T-helper 1 cell treated with Interleukin-12 subunit alpha and Interleukin-12 subunit beta and Interleukin-4 antibody, amounts not matched to agents 30 ng/mL and 1 ng/mL, for 36 hours (primary cell): ENCODE measurements at regions not wholly inside any gene's neighbourhood (a gene's known extent, or its start where the extent isn't known, plus 50 kb on each side); places are given as distances from the start of the nearest gene placed in this dataset.

Source experiments
- intact Hi-C: fragments of 100-400 bp; cut with micrococcal nuclease; formaldehyde crosslinking; loops from one replicate; pipeline ENCODE4 v1.15.1; 2024

- intact Hi-C loops = loop anchor here (1.0 kb wide), 2 partner anchors 24 to 290 kb away; no protein-coding TSS in a partner anchor
These were observed 143.6 kb downstream of the SLIT2 start for GRCh38 chr4:20395160-20395773.

DNA sequence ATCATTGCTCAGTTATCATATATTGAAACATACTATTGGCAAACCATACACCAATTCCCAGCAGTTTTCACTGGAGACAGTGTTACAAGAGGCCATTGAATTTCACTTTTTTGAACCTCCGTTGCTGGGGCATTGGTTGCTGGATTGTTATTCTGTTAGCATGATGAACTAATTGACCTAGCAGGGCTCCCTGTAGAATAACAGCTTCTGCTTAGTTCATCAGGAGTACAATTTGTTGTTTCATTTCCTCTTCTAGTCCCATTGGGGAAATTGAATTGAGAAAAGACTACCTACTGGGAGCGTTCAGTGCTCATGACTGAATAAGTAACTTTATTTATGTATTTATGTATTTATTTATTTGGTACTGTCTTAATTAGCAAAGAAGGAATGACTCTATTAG lies 151.6 kb downstream of the SLIT2 start:
- intact Hi-C loops = no loop called here

DNA sequence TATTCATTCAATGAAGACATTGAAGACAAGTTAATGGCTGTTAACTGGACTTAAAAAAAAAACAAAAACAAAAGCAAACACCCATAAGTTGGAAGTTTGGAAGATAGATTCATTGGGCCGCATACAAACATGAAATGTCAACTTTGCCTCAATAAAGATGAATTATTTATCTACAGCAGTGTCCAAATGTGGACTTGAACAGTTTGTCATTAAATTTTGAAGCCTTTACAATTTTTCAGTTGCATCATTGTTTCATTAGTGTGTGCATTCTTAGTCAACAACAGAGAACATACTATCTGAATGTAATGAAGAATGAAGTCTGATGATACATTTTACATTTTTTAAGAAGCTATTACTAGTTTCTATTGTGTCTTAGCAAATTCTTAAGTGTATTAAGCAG lies 152.1 kb downstream of the SLIT2 start:
- intact Hi-C loops = no loop called here

GRCh38 chr4:20408611-20409010 lies 156.9 kb downstream of the SLIT2 start:
- intact Hi-C loops = no loop called here

- intact Hi-C loops = loop anchor here (10.0 kb wide), 1 partner anchor 723 kb away; no protein-coding TSS in a partner anchor
These were observed 160.4 kb downstream of the SLIT2 start for GRCh38 chr4:20412072-20412471.

- intact Hi-C loops = loop anchor here (10.0 kb wide), 1 partner anchor 718 kb away; no protein-coding TSS in a partner anchor
These were observed 165.1 kb downstream of the SLIT2 start for GRCh38 chr4:20416800-20417199.

GRCh38 chr4:20418861-20419451 lies 167.3 kb downstream of the SLIT2 start:
- intact Hi-C loops = loop anchor here (1.0 to 10.0 kb wide), 6 partner anchors 24 to 1347 kb away; partner anchors contain the start of gene PACRGL

- intact Hi-C loops = no loop called here
These were observed 169.4 kb downstream of the SLIT2 start for GRCh38 chr4:20420916-20421602.

- intact Hi-C loops = no loop called here
These were observed 169.9 kb downstream of the SLIT2 start for GRCh38 chr4:20421603-20421985.

GRCh38 chr4:20422398-20422797 lies 170.7 kb downstream of the SLIT2 start:
- intact Hi-C loops = no loop called here

DNA sequence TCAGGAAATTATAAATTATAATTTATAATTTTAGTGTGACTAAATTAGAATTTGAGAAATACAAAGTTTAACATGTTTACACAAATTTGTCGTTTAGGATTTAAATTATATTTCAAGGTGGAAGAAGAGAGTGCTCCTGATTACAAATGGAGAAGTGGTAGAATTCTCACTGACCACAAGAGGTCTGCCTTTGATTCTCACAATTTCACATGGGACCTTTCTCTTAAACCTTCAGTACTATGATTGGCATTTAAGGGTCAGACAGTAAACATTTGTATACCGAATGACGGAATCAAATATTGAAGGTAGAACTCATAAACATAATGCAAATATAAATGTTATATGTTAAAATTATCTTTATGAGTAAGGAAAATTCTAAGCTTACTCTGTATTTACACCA lies 171.7 kb downstream of the SLIT2 start:
- intact Hi-C loops = no loop called here

DNA sequence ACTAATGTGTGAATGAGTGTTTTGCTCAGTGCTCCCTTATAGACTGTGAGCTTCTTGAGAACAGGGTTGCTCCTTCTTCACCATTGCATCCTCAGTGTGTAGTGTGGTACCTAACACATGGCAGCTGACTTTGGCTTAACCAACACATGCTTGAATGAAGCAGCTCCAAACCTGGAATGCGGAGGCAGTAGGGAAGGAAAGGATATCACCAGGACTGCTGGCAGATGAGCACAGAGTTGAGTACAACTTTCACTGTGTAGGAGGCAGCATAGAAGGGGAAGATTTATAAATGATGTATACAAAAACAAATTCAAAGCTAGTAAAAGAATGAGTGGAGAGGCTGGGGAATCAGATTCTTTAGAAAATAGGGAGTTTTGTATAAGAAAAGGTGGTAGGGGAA lies 174.3 kb downstream of the SLIT2 start:
- intact Hi-C loops = loop anchor here (5.0 kb wide), 1 partner anchor 1739 kb away; no protein-coding TSS in a partner anchor

- intact Hi-C loops = loop anchor here (5.0 kb wide), 1 partner anchor 1741 kb away; no protein-coding TSS in a partner anchor
These were observed 176.9 kb downstream of the SLIT2 start for GRCh38 chr4:20428436-20429160.

DNA sequence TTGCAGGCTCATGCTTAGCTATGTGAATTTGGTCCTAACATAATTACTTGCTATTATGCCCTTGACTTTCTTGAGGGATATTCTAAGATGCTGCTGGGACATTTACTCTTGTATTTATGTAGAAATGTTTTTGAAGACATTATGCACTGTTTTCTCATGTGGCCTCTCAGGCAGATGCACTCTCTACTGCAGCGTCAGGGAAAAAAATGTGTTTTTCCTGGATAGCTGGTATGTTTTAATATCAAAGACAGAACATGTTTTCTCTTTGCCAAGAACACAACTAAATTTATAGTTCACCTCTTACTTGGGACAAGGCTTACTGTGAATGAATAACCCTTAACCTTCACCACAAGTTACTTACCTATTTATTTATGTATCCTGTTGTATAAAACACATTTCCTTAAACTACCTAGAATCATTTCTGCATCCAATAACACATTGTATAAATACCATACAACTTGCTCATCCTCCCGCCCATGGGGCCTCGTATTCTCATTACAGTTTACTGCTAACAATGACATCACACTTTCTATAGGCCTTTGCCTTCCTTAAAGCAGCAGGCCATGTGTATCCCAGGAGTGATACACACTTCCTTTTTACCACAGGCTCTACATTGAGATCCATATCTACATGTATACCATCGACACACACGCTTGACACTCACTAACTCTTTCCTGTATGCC lies 178.7 kb downstream of the SLIT2 start:
- intact Hi-C loops = no loop called here

GRCh38 chr4:20431543-20431951 lies 179.8 kb downstream of the SLIT2 start:
- intact Hi-C loops = no loop called here

DNA sequence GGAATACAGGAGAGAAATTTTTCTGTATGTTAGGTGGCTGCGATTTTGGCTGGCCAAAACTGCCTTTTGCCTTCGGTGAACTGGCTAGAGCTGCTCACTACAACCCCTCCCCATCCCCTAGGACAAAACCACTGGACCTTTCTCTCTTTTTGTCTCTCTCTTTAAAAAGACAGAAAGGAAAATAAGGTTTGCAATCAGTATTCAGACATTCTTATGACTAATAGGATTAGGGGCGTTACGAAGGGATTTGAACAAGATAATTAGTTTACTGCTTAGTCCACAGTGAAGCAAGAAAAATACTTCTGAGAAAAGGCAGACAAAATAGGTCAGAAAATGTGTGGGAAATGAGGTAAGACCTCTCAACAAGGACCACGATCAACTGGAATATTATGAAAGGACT lies 180.4 kb downstream of the SLIT2 start:
- intact Hi-C loops = no loop called here

DNA sequence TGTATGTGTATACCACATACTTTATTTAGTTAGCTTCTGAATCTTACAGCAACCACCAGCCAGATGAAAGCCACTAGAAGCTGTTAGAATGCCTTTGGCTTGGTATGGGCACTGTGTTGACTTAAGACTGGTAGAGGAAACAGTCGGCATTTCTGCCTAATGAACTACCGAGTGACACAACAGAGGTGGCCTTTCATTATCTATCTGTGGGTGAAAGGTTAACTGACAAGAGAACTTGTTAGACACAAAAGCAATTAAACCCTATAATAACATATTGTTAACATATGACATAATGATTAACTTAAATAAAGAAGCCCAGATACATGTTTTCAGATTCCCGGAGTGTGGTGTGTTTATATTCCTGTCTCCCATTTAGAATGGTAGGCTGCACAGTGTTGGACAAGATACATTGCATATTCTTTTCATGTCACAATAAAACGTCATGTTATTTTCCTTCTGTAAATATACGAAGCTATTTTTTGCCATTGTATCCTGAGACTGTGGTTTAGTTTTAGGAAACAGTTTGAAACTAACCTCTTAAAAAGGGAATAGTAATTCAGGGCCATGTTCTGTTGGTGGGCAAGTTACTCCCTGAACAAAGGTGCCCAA lies 181.5 kb downstream of the SLIT2 start:
- intact Hi-C loops = no loop called here

DNA sequence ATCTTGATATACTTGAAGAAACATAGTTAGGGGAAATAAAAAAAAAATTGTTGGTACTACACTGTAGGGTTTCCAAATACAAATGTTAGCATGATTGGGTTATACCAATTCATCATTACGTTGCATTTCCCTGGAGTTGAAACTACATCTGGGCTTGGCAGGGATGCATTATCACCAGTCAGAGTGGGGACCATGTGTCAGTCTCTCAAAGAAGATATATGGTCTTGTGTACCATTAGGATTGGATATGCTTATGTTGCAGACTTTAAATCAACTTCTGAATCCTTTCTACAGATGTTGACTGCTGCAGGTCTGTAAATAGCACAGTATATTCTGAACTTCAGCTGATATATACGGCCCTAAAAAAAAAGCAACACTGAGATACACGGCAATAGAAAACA lies 188.5 kb downstream of the SLIT2 start:
- intact Hi-C loops = no loop called here

DNA sequence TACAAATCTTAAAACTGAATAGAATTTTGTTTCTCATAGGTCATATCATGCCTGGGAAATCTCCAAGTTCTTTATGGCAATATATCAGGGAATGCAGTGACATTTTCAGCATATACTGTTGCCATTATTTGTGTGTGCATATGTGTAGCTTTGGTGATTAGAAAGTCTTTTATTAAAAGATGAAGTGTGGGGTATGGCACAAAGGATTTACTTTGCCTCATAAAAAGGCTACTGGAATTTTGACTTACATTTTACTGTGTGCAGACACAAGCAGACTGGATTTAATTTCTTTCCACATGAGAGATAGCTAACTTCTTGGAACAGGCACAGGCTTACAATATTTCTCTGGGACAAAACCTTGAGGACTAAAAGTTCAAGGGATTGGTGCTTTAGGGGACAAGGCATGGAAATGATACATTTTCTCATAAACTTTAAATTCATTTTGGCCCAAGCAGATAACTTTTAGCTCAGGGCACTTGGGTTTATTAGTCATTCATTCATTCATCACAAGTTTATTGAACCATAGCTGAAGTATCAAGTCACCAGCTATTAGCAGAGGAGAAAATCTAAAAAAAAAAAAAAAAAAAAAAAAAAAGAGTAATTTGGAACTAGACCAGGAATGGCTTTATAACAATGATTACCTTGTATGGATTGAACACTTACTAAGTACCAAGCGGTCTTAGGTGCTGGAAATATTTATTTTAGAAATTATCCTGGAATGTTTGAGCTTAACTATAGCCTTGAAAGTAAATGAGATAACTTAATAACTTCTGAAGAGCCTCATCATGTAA lies 191.5 kb downstream of the SLIT2 start:
- intact Hi-C loops = no loop called here
